Choroid plexus epithelial cell (primary cell): ENCODE measurements at regions not wholly inside any gene's neighbourhood (a gene's known extent, or its start where the extent isn't known, plus 50 kb on each side); places are given as distances from the start of the nearest gene placed in this dataset.

Experiments
- DNase-seq: peaks from one replicate; pipeline ENCODE4 v3.0.0-alpha.2; 2010; ENCODE audit warnings: low read depth
- H3K4me3 ChIP-seq: 2 replicates; pipeline ENCODE4 v1.5.1; 2011; ENCODE audit warnings: low read depth, mild to moderate bottlenecking, control low read depth, low read length, moderate library complexity
- TF ChIP-seq, protein P1 (sequence below): conservative IDR thresholded peaks from 2 replicates; pipeline ENCODE4 v1.5.1; 2011; ENCODE audit warnings: low read depth, mild to moderate bottlenecking, control low read depth, inconsistent platforms, low read length, moderate library complexity

DNA sequence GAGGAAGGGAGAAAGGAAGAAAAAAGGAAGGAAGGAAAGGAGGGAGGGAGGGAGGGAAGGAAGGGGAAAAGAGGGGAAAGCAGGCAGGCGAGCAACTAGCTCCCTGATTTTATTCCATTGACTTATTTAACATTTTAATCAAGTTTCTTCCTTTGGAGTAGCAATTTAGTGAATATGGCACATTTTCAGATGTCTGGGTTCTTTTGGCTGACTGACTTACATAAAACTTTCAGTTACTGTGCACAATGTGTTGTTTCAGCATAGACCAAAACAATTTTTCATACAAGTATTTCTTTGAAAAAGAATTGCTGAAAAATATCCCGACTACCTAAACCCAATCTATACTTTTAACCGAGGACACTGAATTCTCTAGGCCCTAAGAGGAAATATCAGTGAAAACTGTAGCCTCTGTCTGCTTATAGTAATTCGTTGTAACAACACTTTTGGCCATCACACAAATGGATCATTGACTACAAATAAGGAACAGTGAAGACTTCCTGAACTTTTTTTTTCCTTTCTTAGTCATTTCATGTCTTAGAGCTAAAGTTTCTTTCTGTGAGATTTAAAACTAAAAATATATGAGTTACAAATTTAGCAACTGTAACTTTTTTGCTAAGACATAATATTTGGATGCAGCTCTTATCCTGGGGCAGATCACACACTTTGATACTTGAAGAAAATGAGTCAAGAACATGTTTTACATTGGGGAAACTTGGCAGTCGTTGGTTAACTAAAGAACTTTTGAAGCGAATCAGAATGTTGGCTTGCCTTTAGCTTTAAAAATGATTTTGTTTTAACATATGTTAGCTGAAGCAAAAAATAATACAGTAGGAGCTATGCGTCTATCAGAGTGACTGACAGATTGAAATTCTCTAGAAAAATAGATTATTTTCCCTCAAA is 79.6 kb downstream of the SOX2 start:
- TF ChIP-seq, protein P1, sequence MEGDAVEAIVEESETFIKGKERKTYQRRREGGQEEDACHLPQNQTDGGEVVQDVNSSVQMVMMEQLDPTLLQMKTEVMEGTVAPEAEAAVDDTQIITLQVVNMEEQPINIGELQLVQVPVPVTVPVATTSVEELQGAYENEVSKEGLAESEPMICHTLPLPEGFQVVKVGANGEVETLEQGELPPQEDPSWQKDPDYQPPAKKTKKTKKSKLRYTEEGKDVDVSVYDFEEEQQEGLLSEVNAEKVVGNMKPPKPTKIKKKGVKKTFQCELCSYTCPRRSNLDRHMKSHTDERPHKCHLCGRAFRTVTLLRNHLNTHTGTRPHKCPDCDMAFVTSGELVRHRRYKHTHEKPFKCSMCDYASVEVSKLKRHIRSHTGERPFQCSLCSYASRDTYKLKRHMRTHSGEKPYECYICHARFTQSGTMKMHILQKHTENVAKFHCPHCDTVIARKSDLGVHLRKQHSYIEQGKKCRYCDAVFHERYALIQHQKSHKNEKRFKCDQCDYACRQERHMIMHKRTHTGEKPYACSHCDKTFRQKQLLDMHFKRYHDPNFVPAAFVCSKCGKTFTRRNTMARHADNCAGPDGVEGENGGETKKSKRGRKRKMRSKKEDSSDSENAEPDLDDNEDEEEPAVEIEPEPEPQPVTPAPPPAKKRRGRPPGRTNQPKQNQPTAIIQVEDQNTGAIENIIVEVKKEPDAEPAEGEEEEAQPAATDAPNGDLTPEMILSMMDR: no peak
- no peak overlapping the region for H3K4me3 ChIP-seq
- DNase-seq: no peak

DNA sequence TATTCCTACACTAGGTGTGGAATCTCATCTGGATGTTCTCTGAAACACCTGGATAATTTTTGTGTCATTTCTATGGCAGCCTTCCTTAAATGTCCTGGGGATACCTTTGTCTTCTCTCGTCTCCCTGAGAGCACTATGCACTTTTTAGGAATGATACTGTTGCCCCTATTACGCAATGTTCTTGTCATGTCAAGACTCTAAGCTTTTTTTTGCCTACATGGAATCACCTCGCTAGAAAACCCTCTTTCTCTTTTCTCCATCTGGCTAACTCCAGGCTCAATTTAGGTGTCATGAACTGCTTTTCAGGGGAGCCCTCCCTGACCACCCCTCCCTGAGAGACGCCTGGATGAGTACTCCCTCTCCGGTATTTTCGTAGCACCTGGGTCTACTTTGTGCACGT is 81.3 kb downstream of the SOX2 start:
- no peak for DNase-seq
- TF ChIP-seq, protein P1: no peak

DNA sequence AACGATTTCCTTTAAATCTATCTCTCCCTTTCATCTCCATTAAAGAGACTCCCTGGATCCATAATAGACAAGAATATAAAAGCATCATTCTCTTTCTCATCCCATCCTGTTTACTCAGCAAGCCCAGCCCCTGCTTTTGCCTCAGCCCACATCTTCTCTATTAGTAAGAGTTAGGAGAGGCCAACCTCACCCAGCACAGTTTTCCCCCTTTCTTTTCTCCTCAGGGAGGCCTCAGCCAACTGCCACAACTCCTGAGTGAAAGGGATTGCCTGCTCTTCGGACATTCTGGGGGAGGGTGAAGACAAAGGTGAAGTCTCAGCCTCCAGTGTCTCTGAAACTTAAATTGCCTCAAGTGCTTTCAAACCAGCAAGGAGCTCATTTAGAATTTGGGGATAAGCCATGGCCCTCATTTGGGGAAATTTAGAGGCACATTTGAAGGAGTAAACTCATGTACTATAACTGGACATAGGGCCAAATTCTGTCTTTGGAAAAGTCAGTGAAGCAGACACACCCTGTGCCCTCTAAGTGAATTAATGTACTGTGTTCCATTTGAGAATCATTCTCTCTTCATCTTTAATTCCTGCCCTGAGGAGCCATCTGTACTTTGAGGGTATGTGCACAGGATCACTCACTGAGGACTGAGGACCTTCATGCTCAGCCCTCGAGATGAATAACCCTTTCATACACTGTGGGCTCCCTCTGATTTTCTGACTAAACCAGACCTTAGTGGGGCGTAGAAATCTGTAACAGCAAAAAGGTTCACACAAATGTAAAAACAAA is 82.5 kb downstream of the SOX2 start:
- no peak for DNase-seq
- TF ChIP-seq, protein P1: no peak
- H3K4me3 ChIP-seq: no peak overlapping the region

More for the DNA sequence above, 81.3 kb downstream of the SOX2 start:
- H3K4me3 ChIP-seq: no peak overlapping the region

DNA sequence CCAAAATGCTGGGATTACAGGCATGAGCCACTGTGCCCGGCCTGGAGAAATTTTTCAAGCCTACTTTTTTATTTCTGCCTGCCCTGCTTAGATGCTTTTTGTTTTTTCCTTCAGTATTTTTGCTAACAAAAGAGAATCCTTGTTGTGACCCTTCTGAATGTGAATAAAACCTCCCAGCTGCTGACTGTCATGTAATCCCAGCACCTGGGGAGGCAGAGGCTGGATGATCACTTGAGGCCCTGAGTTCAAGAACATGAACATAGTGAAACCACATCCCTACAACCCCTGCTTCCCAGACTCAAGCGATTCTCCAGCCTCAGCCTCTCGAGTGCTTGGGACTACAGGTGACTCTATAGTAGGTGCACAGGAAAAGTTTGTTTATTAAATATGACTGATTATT is 84.9 kb downstream of the SOX2 start:
- no peak for DNase-seq
- H3K4me3 ChIP-seq: no peak overlapping the region
- TF ChIP-seq, protein P1: no peak

DNA sequence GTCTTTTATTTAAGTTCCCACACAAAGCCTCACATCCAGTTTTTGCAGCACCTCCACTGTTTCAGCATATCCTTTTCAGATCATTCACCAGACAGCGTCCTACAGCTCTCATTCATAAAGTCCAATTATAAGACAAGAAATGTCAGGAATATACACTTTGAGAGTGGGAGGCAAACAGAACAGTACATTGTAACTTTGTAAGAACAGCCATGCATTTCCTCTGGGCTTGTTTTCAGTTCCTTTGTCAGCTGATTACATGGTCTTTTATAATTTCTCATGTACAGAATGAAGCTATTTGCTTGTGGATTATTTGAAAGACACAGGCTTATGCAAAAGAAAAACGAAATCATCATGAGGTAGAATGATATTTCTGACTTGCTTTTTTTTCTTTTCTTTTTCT is 85.7 kb downstream of the SOX2 start:
- TF ChIP-seq, protein P1: no peak
- no peak overlapping the region for H3K4me3 ChIP-seq
- no peak for DNase-seq

DNA sequence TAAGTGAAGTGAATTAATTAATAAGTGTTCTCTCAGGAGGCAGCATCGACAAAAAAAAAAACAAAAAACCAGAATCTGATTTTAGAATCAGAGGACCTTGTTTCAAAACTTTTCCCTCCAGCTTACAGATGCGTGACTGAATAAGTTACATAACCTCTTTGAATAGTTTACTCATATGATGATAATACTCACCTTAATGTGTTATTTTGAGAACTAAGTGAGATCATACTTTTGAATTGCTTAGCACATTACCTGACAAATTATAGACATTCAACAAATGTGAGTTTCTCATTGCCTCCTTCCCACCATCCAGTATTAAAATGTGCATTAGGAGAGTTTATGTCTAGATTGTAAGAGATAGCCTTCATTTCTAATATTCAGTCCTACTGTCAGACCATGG is 94.0 kb downstream of the SOX2 start:
- H3K4me3 ChIP-seq: no peak overlapping the region
- DNase-seq: no peak
- TF ChIP-seq, protein P1: no peak
